Small intestine (tissue), 7 donors: ENCODE measurements at regions not wholly inside any gene's neighbourhood (a gene's known extent, or its start where the extent isn't known, plus 50 kb on each side); places are given as distances from the start of the nearest gene placed in this dataset.

ENCODE experiments used
- DNase-seq, 2 donors: peaks; one replicate each; pipeline versions ENCODE4 v3.0.0 to v3.0.0-alpha.2; 2013
- FAIRE-seq: peaks from 2 replicates; lab custom pipeline; 2012; peaks lifted over from hg19 to GRCh38; lab: Jason Lieb, UNC
- H3K27ac ChIP-seq, 3 donors: one replicate each; pipeline ENCODE4 v1.5.1; 2013; ENCODE audit warnings: low read length in 2 of 3, mild to moderate bottlenecking in 2 of 3, control low read depth in 1 of 3, inconsistent platforms in 1 of 3, low read depth in 1 of 3, moderate library complexity in 1 of 3
- H3K27me3 ChIP-seq, 3 donors: one replicate each; pipeline ENCODE4 v1.6.1; 2013; ENCODE audit warnings: low read length in 3 of 3, inconsistent platforms in 1 of 3; ENCODE audit not compliant: control insufficient read depth in 3 of 3, insufficient read depth in 3 of 3
- H3K36me3 ChIP-seq, 3 donors: one replicate each; pipeline ENCODE4 v1.6.1; 2013; ENCODE audit warnings: low read length in 3 of 3, inconsistent platforms in 1 of 3, low read depth in 1 of 3, mild to moderate bottlenecking in 1 of 3, moderate library complexity in 1 of 3; ENCODE audit not compliant: control insufficient read depth in 3 of 3, insufficient read depth in 2 of 3
- H3K4me1 ChIP-seq, 3 donors: one replicate each; pipeline ENCODE4 v1.6.1; 2013; ENCODE audit warnings: low read length in 2 of 3, inconsistent platforms in 1 of 3, low read depth in 1 of 3, mild to moderate bottlenecking in 1 of 3, moderate library complexity in 1 of 3; ENCODE audit not compliant: control insufficient read depth in 3 of 3, insufficient read depth in 2 of 3
- H3K4me3 ChIP-seq, 3 donors: one replicate each; pipeline ENCODE4 v1.5.1; 2013; ENCODE audit warnings: low read length in 3 of 3, control low read depth in 1 of 3, inconsistent platforms in 1 of 3, low read depth in 1 of 3, mild to moderate bottlenecking in 1 of 3, moderate library complexity in 1 of 3
- H3K9me3 ChIP-seq, 2 donors: one replicate each; pipeline ENCODE4 v1.6.1; 2013; ENCODE audit warnings: low read depth in 1 of 2, low read length in 1 of 2; ENCODE audit not compliant: control insufficient read depth in 2 of 2, insufficient read depth in 1 of 2
- WGBS, 3 donors: extraction: QIAGEN DNeasy Blood & Tissue Kit; methylation state at CpG; one replicate each; pipeline ENCODE4 v1.1.7; 2013; 5-methylcytosine and 5-hydroxymethylcytosine counted together
- donor health status: healthy with polysubstance abuse.
- donor health status: control.
- donor health status: control.
- donor health status: Bipolar disorder and iron deficiency.
- donor health status: healthy.

- H3K4me3 ChIP-seq = no peak overlapping the region
- FAIRE-seq = no peak
- H3K27me3 ChIP-seq = no peaks in the 10 kb centered on the region
- no peak overlapping the region for H3K27ac ChIP-seq
- no peak for DNase-seq
- no peaks in the 10 kb centered on the region for H3K9me3 ChIP-seq
- H3K4me1 ChIP-seq = no peaks in the 10 kb centered on the region
- H3K36me3 ChIP-seq = no peaks in the 10 kb centered on the region
- WGBS, 3 donors = 75 to 87% (median 86%) methylated on average over 4 of the region's 4 CpGs
These were observed 677.0 kb downstream of the RNF144A start for GRCh38 chr2:7594211-7594610.

GRCh38 chr2:7595206-7595605 lies 678.0 kb downstream of the RNF144A start:
- Histone ChIP-seq H3K27me3 (no peaks in the 10 kb centered on the region), H3K4me3 (no peak overlapping the region), H3K27ac (no peak overlapping the region), H3K9me3 (peaks cover 0 to 2% of the 10 kb centered on the region in 2 donors), H3K4me1 (no peaks in the 10 kb centered on the region), H3K36me3 (no peaks in the 10 kb centered on the region)
- no peak for DNase-seq
- no peak for FAIRE-seq
- WGBS, 3 donors = 65 to 84% (median 78%) methylated on average over 3 of the region's 3 CpGs

- Histone ChIP-seq H3K27me3 (no peaks in the 10 kb centered on the region), H3K9me3 (peaks cover 0 to 2% of the 10 kb centered on the region in 2 donors), H3K4me3 (no peak overlapping the region), H3K27ac (no peak overlapping the region), H3K4me1 (no peaks in the 10 kb centered on the region), H3K36me3 (no peaks in the 10 kb centered on the region)
- FAIRE-seq (no peak), DNase-seq (no peak)
- WGBS, 3 donors = 75 to 84% (median 78%) methylated on average over 3 of the region's 3 CpGs
These were observed 681.2 kb downstream of the RNF144A start for GRCh38 chr2:7598402-7598801.

- Histone ChIP-seq H3K36me3 (no peaks in the 10 kb centered on the region), H3K27ac (no peak overlapping the region), H3K27me3 (no peaks in the 10 kb centered on the region), H3K9me3 (peaks cover 0 to 2% of the 10 kb centered on the region in 2 donors), H3K4me3 (no peak overlapping the region), H3K4me1 (no peaks in the 10 kb centered on the region)
- 95 to 98% (median 96%) methylated on average over 24 of the region's 24 CpGs for WGBS, 3 donors
- no peak for FAIRE-seq
- DNase-seq = no peak
These were observed 682.4 kb downstream of the RNF144A start for GRCh38 chr2:7599462-7600258.

- Histone ChIP-seq H3K4me3 (no peak overlapping the region), H3K27ac (no peak overlapping the region), H3K27me3 (no peaks in the 10 kb centered on the region), H3K36me3 (no peaks in the 10 kb centered on the region), H3K4me1 (no peaks in the 10 kb centered on the region), H3K9me3 (peaks cover 0 to 2% of the 10 kb centered on the region in 2 donors)
- DNase-seq = no peak
- 53 to 67% (median 65%) methylated on average over 1 of the region's 1 CpG for WGBS, 3 donors
- FAIRE-seq = no peak
These were observed 684.8 kb downstream of the RNF144A start for GRCh38 chr2:7601990-7602389.

- H3K27me3 ChIP-seq = no peaks in the 10 kb centered on the region
- H3K4me1 ChIP-seq = no peaks in the 10 kb centered on the region
- H3K27ac ChIP-seq = no peak overlapping the region
- 83 to 89% (median 86%) methylated on average over 3 of the region's 3 CpGs for WGBS, 3 donors
- no peaks in the 10 kb centered on the region for H3K36me3 ChIP-seq
- DNase-seq = no peak
- no peaks in the 10 kb centered on the region for H3K9me3 ChIP-seq
- H3K4me3 ChIP-seq = no peak overlapping the region
- FAIRE-seq = no peak
These were observed 687.2 kb downstream of the RNF144A start for GRCh38 chr2:7604456-7604855.

- WGBS, 3 donors = 62 to 80% (median 75%) methylated on average over 8 of the region's 8 CpGs
- no peaks in the 10 kb centered on the region for H3K4me1 ChIP-seq
- H3K9me3 ChIP-seq = no peaks in the 10 kb centered on the region
- H3K27me3 ChIP-seq = no peaks in the 10 kb centered on the region
- FAIRE-seq (no peak), DNase-seq (no peak)
- no peaks in the 10 kb centered on the region for H3K36me3 ChIP-seq
- no peak overlapping the region for H3K4me3 ChIP-seq
- no peak overlapping the region for H3K27ac ChIP-seq
These were observed 690.4 kb downstream of the RNF144A start for GRCh38 chr2:7607441-7608173.

GRCh38 chr2:7609556-7609955 lies 692.3 kb downstream of the RNF144A start:
- H3K4me3 ChIP-seq = no peak overlapping the region
- H3K27ac ChIP-seq = no peak overlapping the region
- FAIRE-seq = no peak
- no peaks in the 10 kb centered on the region for H3K36me3 ChIP-seq
- no peaks in the 10 kb centered on the region for H3K27me3 ChIP-seq
- no peaks in the 10 kb centered on the region for H3K4me1 ChIP-seq
- 73 to 83% (median 74%) methylated on average over 7 of the region's 7 CpGs for WGBS, 3 donors
- DNase-seq = no peak
- H3K9me3 ChIP-seq = no peaks in the 10 kb centered on the region
